ENCODE measurements at regions not wholly inside any gene's neighbourhood (a gene's known extent, or its start where the extent isn't known, plus 50 kb on each side); places are given as distances from the start of the nearest gene placed in this dataset.
"Not testable (repeated sequence)": the region's sequence is repeated elsewhere in the genome, so short reads cannot be mapped to it uniquely, and the experiment has no call there.

- TF ChIP-seq ZBTB25 (CRISPR knock-in tag; IDR thresholded peaks at IDR 0.05) (no peak), ZNF879 (CRISPR knock-in tag; IDR thresholded peaks at IDR 0.05) (no peak), TRIM22 (IDR thresholded peaks at IDR 0.05) (no peak), ZNF644 (CRISPR knock-in tag; IDR thresholded peaks at IDR 0.05; ENCODE audit: low read depth) (no peak), ZNF292 (CRISPR knock-in tag; IDR thresholded peaks at IDR 0.05; ENCODE audit: borderline replicate concordance, low read depth) (no peak), SAFB2 (CRISPR knock-in tag; IDR thresholded peaks at IDR 0.05; ENCODE audit: borderline replicate concordance, low read depth) (no peak), ZNF557 (CRISPR knock-in tag; IDR thresholded peaks at IDR 0.05) (no peak)
Observed at GRCh38 chr18:30852541-30852940, 190.0 kb downstream of the DSC3 start (continued).

GRCh38 chr18:30839056-30839561 is 203.4 kb downstream of the DSC3 start:
- FAIRE-seq; intact Hi-C loops (cut with micrococcal nuclease; ENCODE audit: unreplicated experiment): not testable (repeated sequence)

More at GRCh38 chr18:30839056-30839561, 203.4 kb downstream of the DSC3 start:
- H3K4me3 ChIP-seq (replicated peaks in 1 of 3; ENCODE audit: insufficient read depth in 1 of 3, low read depth in 2 of 3, low read length in 3 of 3); H3K79me2 ChIP-seq (ENCODE audit: insufficient read depth, low read length); H3K27me3 ChIP-seq (ENCODE audit: control insufficient read depth in 1 of 2, insufficient read depth in 2 of 2, low read length in 2 of 2); H3K27ac ChIP-seq (ENCODE audit: extremely low read length, insufficient read depth, low read length); H3K4me2 ChIP-seq (ENCODE audit: low read depth, low read length); DNase-seq (ENCODE audit: low spot score); CTCF ChIA-PET (ENCODE audit: low intra/inter-chr PET ratio, low total read pairs); BruUV-seq (replicated peaks); in situ Hi-C loops (cut with HindIII; ENCODE audit: extremely low pct_ligation_motif_present, low pct_unique_long_range_greater_than_20kb); H3K4me1 ChIP-seq (ENCODE audit: insufficient read depth, low read length); POLR2A ChIA-PET; H2AFZ ChIP-seq (ENCODE audit: low read length); H3K9me3 ChIP-seq (ENCODE audit: low read length); H3K9ac ChIP-seq (ENCODE audit: insufficient read depth, low read depth, low read length); H4K20me1 ChIP-seq (ENCODE audit: insufficient read depth, low read length); ATAC-seq; H3K36me3 ChIP-seq (replicated peaks in 1 of 2; ENCODE audit: control insufficient read depth in 1 of 2, insufficient read depth in 2 of 2, low read length in 2 of 2): not testable (repeated sequence)
- no CpG with 5 or more reads among the region's 25 CpGs for WGBS (ENCODE audit: low lambda C conversion rate)
